Sigmoid colon (tissue), 6 donors: ENCODE measurements at regions not wholly inside any gene's neighbourhood (a gene's known extent, or its start where the extent isn't known, plus 50 kb on each side); places are given as distances from the start of the nearest gene placed in this dataset.

ENCODE experiments used
- DNase-seq: peaks from one replicate; pipeline ENCODE4 v3.0.0-alpha.2; 2019
- H3K27ac ChIP-seq, 4 donors: fragments of 200-600 bp; sonication (generic); one replicate each; pipeline ENCODE4 v1.5.1; 2016 to 2019; ENCODE audit warnings: mild to moderate bottlenecking in 1 of 4
- H3K27me3 ChIP-seq, 3 donors: fragments of 200-600 bp; sonication (generic); one replicate each; pipeline ENCODE4 v1.5.1; 2019; ENCODE audit warnings: mild to moderate bottlenecking in 1 of 3
- H3K36me3 ChIP-seq, 4 donors: fragments of 200-600 bp; sonication (generic); one replicate each; pipeline ENCODE4 v1.5.1; 2016 to 2019
- H3K4me1 ChIP-seq, 4 donors: fragments of 200-600 bp; sonication (generic); one replicate each; pipeline ENCODE4 v1.5.1; 2017 to 2019
- H3K4me3 ChIP-seq, 4 donors: fragments of 200-600 bp; sonication (generic); one replicate each; pipeline ENCODE4 v1.5.1; 2017 to 2019; ENCODE audit warnings: mild to moderate bottlenecking in 2 of 4, moderate library complexity in 1 of 4
- H3K9me3 ChIP-seq, 4 donors: fragments of 200-600 bp in 3 of 4; sonication (generic) in 3 of 4; one replicate each; pipeline versions ENCODE4 v1.5.1 to v1.6.1; 2013 to 2019
- EP300 ChIP-seq, 4 donors: sonication (generic); formaldehyde crosslinking; IDR thresholded peaks; one replicate each; pipeline ENCODE4 v1.6.1; 2017; ENCODE audit warnings: antibody characterized with exemption in 4 of 4
- POLR2A ChIP-seq, 2 donors: fragments of 450-650 bp; IDR thresholded peaks; one replicate each; pipeline ENCODE4 v1.6.1; 2016; ENCODE audit warnings: antibody characterized with exemption in 2 of 2, mild to moderate bottlenecking in 2 of 2, moderate library complexity in 2 of 2
- POLR2AphosphoS5 ChIP-seq, 4 donors: sonication (generic); formaldehyde crosslinking; IDR thresholded peaks; one replicate each; pipeline ENCODE4 v1.6.1; 2017; ENCODE audit warnings: antibody characterized with exemption in 4 of 4
- WGBS, 2 donors: extraction: QIAGEN DNeasy Blood & Tissue Kit; methylation state at CpG; one replicate each; pipeline ENCODE4 v1.1.7; 2013; 5-methylcytosine and 5-hydroxymethylcytosine counted together
- intact Hi-C: fragments of 100-400 bp; cut with DNase I; formaldehyde crosslinking; loops from one replicate; pipeline ENCODE4 v1.15.1; 2023
- TF ChIP-seq, protein P1 (sequence below), 4 experiments: fragments of 450-650 bp in 3 of 4; fragments of 200-600 bp in 1 of 4; IDR thresholded peaks; one replicate each; pipeline ENCODE4 v1.5.1; 2016 to 2019; ENCODE audit warnings: antibody characterized with exemption in 4 of 4, mild to moderate bottlenecking in 3 of 4, moderate library complexity in 2 of 4
- donor health status: healthy with polysubstance abuse.
- donor health status: healthy.

DNA sequence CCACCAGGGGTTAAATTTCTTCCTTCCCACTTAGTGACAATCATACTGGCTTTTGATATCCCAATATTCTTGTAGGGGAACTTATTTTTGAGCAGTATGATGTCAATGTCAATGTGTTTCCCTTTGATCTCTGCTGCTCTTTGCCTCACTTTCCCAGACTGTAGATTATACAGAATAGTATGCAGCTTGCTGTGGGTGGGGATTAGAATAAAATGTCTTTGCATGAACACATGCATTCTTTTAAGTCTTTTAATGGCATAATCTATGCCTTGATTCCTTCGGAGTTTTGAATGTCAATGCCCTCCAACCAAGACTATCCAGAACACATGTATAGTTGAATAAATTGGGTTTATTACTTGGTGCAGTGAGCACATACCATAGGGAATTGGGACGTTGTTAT lies 125.5 kb downstream of the IL20RB start:
- H3K4me1 ChIP-seq = no peaks in the 10 kb centered on the region
- no peak overlapping the region for H3K27ac ChIP-seq
- no peaks in the 10 kb centered on the region for H3K36me3 ChIP-seq
- H3K9me3 ChIP-seq = no peaks in the 10 kb centered on the region
- DNase-seq = no peak
- 85 to 87% methylated on average over 2 of the region's 2 CpGs for WGBS, 2 donors
- TF ChIP-seq, protein P1, sequence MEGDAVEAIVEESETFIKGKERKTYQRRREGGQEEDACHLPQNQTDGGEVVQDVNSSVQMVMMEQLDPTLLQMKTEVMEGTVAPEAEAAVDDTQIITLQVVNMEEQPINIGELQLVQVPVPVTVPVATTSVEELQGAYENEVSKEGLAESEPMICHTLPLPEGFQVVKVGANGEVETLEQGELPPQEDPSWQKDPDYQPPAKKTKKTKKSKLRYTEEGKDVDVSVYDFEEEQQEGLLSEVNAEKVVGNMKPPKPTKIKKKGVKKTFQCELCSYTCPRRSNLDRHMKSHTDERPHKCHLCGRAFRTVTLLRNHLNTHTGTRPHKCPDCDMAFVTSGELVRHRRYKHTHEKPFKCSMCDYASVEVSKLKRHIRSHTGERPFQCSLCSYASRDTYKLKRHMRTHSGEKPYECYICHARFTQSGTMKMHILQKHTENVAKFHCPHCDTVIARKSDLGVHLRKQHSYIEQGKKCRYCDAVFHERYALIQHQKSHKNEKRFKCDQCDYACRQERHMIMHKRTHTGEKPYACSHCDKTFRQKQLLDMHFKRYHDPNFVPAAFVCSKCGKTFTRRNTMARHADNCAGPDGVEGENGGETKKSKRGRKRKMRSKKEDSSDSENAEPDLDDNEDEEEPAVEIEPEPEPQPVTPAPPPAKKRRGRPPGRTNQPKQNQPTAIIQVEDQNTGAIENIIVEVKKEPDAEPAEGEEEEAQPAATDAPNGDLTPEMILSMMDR (IDR thresholded peaks at IDR 0.05) = no peak
- TF ChIP-seq POLR2A (IDR thresholded peaks at IDR 0.05) (no peak), EP300 (IDR thresholded peaks at IDR 0.05) (no peak), POLR2AphosphoS5 (IDR thresholded peaks at IDR 0.05) (no peak)
- no peak overlapping the region for H3K4me3 ChIP-seq
- H3K27me3 ChIP-seq = no peaks in the 10 kb centered on the region
- intact Hi-C loops = no loop called here

DNA sequence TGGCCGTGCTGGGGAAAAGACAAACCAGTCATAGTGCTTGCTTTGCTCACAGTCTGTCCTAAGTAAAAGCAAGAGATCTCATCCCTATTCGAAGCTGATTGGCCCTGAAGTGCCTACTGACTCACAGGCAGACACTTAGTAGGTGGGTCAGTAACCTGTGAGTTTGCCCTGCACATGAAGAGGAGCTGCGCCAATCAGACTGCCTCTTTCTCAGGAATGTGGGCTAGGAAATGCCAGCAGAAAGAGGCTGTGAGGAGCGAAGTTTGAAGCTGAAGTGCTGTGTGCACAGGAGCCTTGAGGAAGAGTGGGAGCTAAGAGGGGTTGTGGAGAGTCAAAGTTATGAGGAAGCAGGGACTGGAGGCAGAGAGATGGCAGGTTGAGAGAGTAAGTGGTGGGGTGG lies 126.8 kb downstream of the IL20RB start:
- Histone ChIP-seq H3K27me3 (no peaks in the 10 kb centered on the region), H3K27ac (no peak overlapping the region), H3K4me1 (no peaks in the 10 kb centered on the region), H3K9me3 (no peaks in the 10 kb centered on the region), H3K36me3 (no peaks in the 10 kb centered on the region), H3K4me3 (no peak overlapping the region)
- DNase-seq = no peak
- intact Hi-C loops = no loop called here
- WGBS, 2 donors = 72 to 73% methylated on average over 4 of the region's 4 CpGs
- TF ChIP-seq, protein P1 (IDR thresholded peaks at IDR 0.05) = no peak
- TF ChIP-seq POLR2AphosphoS5 (IDR thresholded peaks at IDR 0.05) = no peak
- no peak for TF ChIP-seq POLR2A (IDR thresholded peaks at IDR 0.05)
- TF ChIP-seq EP300 (IDR thresholded peaks at IDR 0.05) = no peak

DNA sequence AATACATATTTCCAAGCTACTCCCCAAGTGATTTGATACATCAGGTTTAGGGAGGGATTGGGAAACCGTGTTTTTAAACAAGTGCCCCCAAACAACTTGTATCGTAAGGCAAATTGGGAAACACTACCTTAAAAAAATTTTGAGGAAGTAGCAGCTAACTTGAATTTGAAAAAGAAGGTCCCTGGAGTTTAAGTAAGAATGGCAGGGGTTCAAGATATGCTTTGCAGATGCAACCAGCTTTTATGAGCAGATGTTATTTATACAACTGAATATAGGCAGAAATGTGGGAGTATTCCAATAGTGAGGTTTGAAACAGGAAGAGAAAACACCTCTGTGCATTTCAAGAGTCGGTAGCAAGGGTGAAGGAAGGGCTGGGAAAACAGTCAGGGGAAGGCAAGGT lies 139.6 kb downstream of the IL20RB start:
- Histone ChIP-seq H3K27ac (no peak overlapping the region), H3K9me3 (no peaks in the 10 kb centered on the region), H3K4me1 (no peaks in the 10 kb centered on the region), H3K27me3 (no peaks in the 10 kb centered on the region), H3K36me3 (no peaks in the 10 kb centered on the region), H3K4me3 (no peak overlapping the region)
- DNase-seq = no peak
- TF ChIP-seq, protein P1 (IDR thresholded peaks at IDR 0.05) = no peak
- TF ChIP-seq POLR2A (IDR thresholded peaks at IDR 0.05) (no peak), POLR2AphosphoS5 (IDR thresholded peaks at IDR 0.05) (no peak), EP300 (IDR thresholded peaks at IDR 0.05) (no peak)
- 47 to 62% methylated on average over 3 of the region's 3 CpGs for WGBS, 2 donors
- intact Hi-C loops = no loop called here

DNA sequence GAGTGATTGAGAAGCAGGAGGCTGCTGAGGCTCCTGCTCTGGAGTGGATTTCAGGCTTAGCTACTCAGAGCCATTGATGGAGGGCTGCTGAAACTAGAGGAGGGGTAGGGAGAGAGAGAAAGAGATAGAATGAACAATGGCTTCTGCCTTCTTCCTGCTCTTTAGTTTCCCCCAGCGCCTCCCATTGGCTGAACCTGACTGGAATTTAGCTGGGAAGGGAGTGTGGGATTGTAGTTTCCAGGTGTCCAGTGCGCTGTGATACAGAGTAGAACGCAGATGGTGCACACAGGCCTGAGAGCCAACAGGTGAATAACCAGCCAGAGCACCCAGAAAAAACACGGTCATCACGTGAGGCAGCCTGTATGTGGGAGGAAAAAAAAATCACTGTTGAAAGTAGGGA lies 140.1 kb downstream of the IL20RB start:
- TF ChIP-seq, protein P1 (IDR thresholded peaks at IDR 0.05) = no peak
- TF ChIP-seq POLR2AphosphoS5 (IDR thresholded peaks at IDR 0.05) (no peak), POLR2A (IDR thresholded peaks at IDR 0.05) (no peak), EP300 (IDR thresholded peaks at IDR 0.05) (no peak)
- Histone ChIP-seq H3K36me3 (no peaks in the 10 kb centered on the region), H3K27me3 (no peaks in the 10 kb centered on the region), H3K4me1 (no peaks in the 10 kb centered on the region), H3K9me3 (no peaks in the 10 kb centered on the region), H3K27ac (no peak overlapping the region), H3K4me3 (no peak overlapping the region)
- no peak for DNase-seq
- 81 to 88% methylated on average over 5 of the region's 5 CpGs for WGBS, 2 donors
- intact Hi-C loops = no loop called here
